Keratinocyte (primary cell): ENCODE measurements at regions not wholly inside any gene's neighbourhood (a gene's known extent, or its start where the extent isn't known, plus 50 kb on each side); places are given as distances from the start of the nearest gene placed in this dataset.

Experiments
- DNase-seq: peaks from one replicate; pipeline ENCODE4 v3.0.0-alpha.2; 2011; ENCODE audit warnings: low read depth, missing footprints, low spot score
- FAIRE-seq: peaks from 2 replicates; lab custom pipeline; 2011; peaks lifted over from hg19 to GRCh38; lab: Jason Lieb, UNC
- H2AFZ ChIP-seq: 2 replicates; pipeline ENCODE4 v1.6.0; 2012; ENCODE audit warnings: low read length, control low read depth, inconsistent platforms; ENCODE audit not compliant: control insufficient read depth
- H3K27ac ChIP-seq: 2 replicates; pipeline ENCODE4 v1.5.1; 2011; ENCODE audit warnings: low read length; ENCODE audit not compliant: control insufficient read depth, insufficient read depth
- H3K27me3 ChIP-seq: 3 replicates; pipeline ENCODE4 v1.6.0; 2011; ENCODE audit warnings: low read length; ENCODE audit not compliant: control insufficient read depth, insufficient read depth; ENCODE audit errors: extremely low read depth
- H3K36me3 ChIP-seq, 2 experiments: 2 replicates in 1 of 2; 3 replicates in 1 of 2; pipeline ENCODE4 v1.5.1; 2011; ENCODE audit warnings: low read length in 2 of 2, mild to moderate bottlenecking in 1 of 2; ENCODE audit not compliant: control insufficient read depth in 2 of 2, insufficient read depth in 2 of 2; ENCODE audit errors: extremely low read depth in 1 of 2
- H3K4me1 ChIP-seq: 3 replicates; pipeline ENCODE4 v1.5.1; 2011; ENCODE audit warnings: low read length; ENCODE audit not compliant: control insufficient read depth, insufficient read depth; ENCODE audit errors: extremely low read depth
- H3K4me2 ChIP-seq: 3 replicates; pipeline ENCODE4 v1.6.0; 2011; ENCODE audit warnings: low read depth, low read length; ENCODE audit not compliant: control insufficient read depth, insufficient read depth; ENCODE audit errors: extremely low read depth
- H3K4me3 ChIP-seq, 3 experiments: fragments of 200-600 bp in 1 of 3; sonication (generic) in 1 of 3; 2 replicates in 2 of 3; 3 replicates in 1 of 3; pipeline ENCODE4 v1.5.1; 2011 to 2016; ENCODE audit warnings: low read length in 3 of 3, mild to moderate bottlenecking in 3 of 3, control low read depth in 2 of 3, inconsistent platforms in 1 of 3, low read depth in 1 of 3, mixed read lengths in 1 of 3, mixed run types in 1 of 3, moderate library complexity in 1 of 3; ENCODE audit not compliant: control insufficient read depth in 2 of 3, insufficient read depth in 2 of 3; ENCODE audit errors: extremely low read depth in 1 of 3
- H3K79me2 ChIP-seq: 2 replicates; pipeline ENCODE4 v1.6.0; 2012; ENCODE audit warnings: low read length; ENCODE audit not compliant: control insufficient read depth, insufficient read depth
- H3K9ac ChIP-seq: 3 replicates; pipeline ENCODE4 v1.6.0; 2011; ENCODE audit warnings: low read length; ENCODE audit not compliant: control insufficient read depth, insufficient read depth; ENCODE audit errors: extremely low read depth
- H3K9me1 ChIP-seq: 3 replicates; pipeline ENCODE4 v1.6.0; 2011; ENCODE audit warnings: low read length; ENCODE audit not compliant: control insufficient read depth, insufficient read depth; ENCODE audit errors: extremely low read depth
- H3K9me3 ChIP-seq: 2 replicates; pipeline ENCODE4 v1.5.1; 2012; ENCODE audit warnings: low read depth, low read length; ENCODE audit not compliant: control insufficient read depth
- H4K20me1 ChIP-seq: 3 replicates; pipeline ENCODE4 v1.6.0; 2011; ENCODE audit warnings: low read length; ENCODE audit not compliant: control insufficient read depth, insufficient read depth; ENCODE audit errors: extremely low read depth
- EZH2 ChIP-seq: IDR thresholded peaks from one replicate; pipeline ENCODE4 v1.6.1; 2012; ENCODE audit warnings: inconsistent platforms, mild to moderate bottlenecking, low read length, moderate library complexity
- dilution Hi-C: fragments of 300-500 bp; cut with MboI; formaldehyde crosslinking; loops from one replicate; pipeline ENCODE4 v1.7.0; 2020; ENCODE audit warnings: low sequenced_read_pairs; ENCODE audit not compliant: extremely low pct_ligation_motif_present
- TF ChIP-seq, protein P1 (sequence below), 3 experiments: IDR thresholded peaks in 1 of 3; conservative IDR thresholded peaks in 1 of 3; optimal IDR thresholded peaks in 1 of 3; 2 replicates in 2 of 3; 3 replicates in 1 of 3; pipeline versions ENCODE3 to v1.5.1; 2011; ENCODE audit warnings: low read length in 3 of 3, mild to moderate bottlenecking in 3 of 3, moderate library complexity in 2 of 3, control low read depth in 1 of 3, inconsistent platforms in 1 of 3; ENCODE audit not compliant: insufficient read depth in 2 of 3; ENCODE audit errors: extremely low read depth in 1 of 3

DNA sequence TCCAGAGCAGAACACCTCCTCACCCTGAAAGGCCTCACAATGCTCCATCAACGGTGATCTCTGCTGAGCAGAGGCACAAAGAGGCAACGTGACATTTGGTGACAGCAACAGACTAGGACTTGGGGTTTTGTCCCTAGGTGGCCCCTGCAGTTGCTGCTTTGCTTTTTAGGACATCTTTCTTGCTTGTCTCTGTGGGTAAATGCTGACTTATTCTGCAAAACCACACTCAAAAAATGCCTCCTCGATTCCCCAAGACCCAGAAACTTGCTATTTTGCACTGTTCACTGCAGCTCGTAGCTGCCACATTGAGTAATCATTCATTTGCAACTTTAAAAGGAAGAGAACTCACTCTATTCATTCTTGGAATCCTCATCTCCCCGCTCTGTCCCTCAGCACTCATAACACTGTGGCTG, 209.9 kb downstream of the LY86 start:
- no peaks in the 10 kb centered on the region for H3K27me3 ChIP-seq
- no peak overlapping the region for H3K4me3 ChIP-seq
- dilution Hi-C loops, result no loop called here
- FAIRE-seq (no peak), DNase-seq (no peak)
- no peak overlapping the region for H3K4me2 ChIP-seq
- H2AFZ ChIP-seq, result no peak overlapping the region
- H3K9me3 ChIP-seq, result no peaks in the 10 kb centered on the region
- no peaks in the 10 kb centered on the region for H3K79me2 ChIP-seq
- no peaks in the 10 kb centered on the region for H4K20me1 ChIP-seq
- H3K27ac ChIP-seq, result no peak overlapping the region
- no peaks in the 10 kb centered on the region for H3K36me3 ChIP-seq
- TF ChIP-seq, protein P1, sequence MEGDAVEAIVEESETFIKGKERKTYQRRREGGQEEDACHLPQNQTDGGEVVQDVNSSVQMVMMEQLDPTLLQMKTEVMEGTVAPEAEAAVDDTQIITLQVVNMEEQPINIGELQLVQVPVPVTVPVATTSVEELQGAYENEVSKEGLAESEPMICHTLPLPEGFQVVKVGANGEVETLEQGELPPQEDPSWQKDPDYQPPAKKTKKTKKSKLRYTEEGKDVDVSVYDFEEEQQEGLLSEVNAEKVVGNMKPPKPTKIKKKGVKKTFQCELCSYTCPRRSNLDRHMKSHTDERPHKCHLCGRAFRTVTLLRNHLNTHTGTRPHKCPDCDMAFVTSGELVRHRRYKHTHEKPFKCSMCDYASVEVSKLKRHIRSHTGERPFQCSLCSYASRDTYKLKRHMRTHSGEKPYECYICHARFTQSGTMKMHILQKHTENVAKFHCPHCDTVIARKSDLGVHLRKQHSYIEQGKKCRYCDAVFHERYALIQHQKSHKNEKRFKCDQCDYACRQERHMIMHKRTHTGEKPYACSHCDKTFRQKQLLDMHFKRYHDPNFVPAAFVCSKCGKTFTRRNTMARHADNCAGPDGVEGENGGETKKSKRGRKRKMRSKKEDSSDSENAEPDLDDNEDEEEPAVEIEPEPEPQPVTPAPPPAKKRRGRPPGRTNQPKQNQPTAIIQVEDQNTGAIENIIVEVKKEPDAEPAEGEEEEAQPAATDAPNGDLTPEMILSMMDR (optimal IDR thresholded peaks at IDR 0.05 in 1 of 3, IDR thresholded peaks at IDR 0.05 in 1 of 3, conservative IDR thresholded peaks at IDR 0.05 in 1 of 3; ENCODE audit: extremely low read depth in 1 of 3, insufficient read depth in 2 of 3, low read length in 3 of 3), result no peak
- no peak for TF ChIP-seq EZH2
- H3K9me1 ChIP-seq, result no peaks in the 10 kb centered on the region
- no peak overlapping the region for H3K9ac ChIP-seq
- peaks cover 16% of the 10 kb centered on the region for H3K4me1 ChIP-seq

DNA sequence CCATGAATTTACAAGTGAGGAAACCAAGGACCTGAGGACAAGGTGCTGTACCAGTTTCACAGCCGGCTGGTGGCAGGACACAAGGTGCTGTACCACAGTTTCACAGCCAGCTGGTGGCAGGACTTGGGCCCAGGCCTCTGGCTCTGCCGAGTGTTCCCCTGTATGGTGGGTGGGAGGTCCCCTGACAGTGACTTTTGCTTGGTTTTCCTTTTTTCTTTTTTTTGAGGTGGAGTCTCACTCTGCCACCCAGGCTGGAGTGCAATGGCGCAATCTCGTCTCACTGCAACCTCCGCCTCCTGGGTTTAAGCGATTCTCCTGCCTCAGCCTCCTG, 212.4 kb downstream of the LY86 start:
- dilution Hi-C loops, result no loop called here
- Histone ChIP-seq H3K36me3 (no peaks in the 10 kb centered on the region), H3K4me3 (no peak overlapping the region), H3K9ac (no peak overlapping the region), H4K20me1 (no peaks in the 10 kb centered on the region), H3K9me3 (no peaks in the 10 kb centered on the region), H3K4me1 (peaks cover 30% of the 10 kb centered on the region), H2AFZ (no peak overlapping the region), H3K4me2 (no peak overlapping the region), H3K27ac (peak overlapping the region; percentile 15), H3K9me1 (no peaks in the 10 kb centered on the region), H3K79me2 (no peaks in the 10 kb centered on the region), H3K27me3 (no peaks in the 10 kb centered on the region)
- no peak for FAIRE-seq
- TF ChIP-seq EZH2, result no peak
- TF ChIP-seq, protein P1 (optimal IDR thresholded peaks at IDR 0.05 in 1 of 3, IDR thresholded peaks at IDR 0.05 in 1 of 3, conservative IDR thresholded peaks at IDR 0.05 in 1 of 3; ENCODE audit: extremely low read depth in 1 of 3, insufficient read depth in 2 of 3, low read length in 3 of 3), result no peak
- no peak for DNase-seq
